ENCODE measurements at regions not wholly inside any gene's neighbourhood (a gene's known extent, or its start where the extent isn't known, plus 50 kb on each side); places are given as distances from the start of the nearest gene placed in this dataset.
"Not testable (repeated sequence)": the region's sequence is repeated elsewhere in the genome, so short reads cannot be mapped to it uniquely, and the experiment has no call there.

DNA sequence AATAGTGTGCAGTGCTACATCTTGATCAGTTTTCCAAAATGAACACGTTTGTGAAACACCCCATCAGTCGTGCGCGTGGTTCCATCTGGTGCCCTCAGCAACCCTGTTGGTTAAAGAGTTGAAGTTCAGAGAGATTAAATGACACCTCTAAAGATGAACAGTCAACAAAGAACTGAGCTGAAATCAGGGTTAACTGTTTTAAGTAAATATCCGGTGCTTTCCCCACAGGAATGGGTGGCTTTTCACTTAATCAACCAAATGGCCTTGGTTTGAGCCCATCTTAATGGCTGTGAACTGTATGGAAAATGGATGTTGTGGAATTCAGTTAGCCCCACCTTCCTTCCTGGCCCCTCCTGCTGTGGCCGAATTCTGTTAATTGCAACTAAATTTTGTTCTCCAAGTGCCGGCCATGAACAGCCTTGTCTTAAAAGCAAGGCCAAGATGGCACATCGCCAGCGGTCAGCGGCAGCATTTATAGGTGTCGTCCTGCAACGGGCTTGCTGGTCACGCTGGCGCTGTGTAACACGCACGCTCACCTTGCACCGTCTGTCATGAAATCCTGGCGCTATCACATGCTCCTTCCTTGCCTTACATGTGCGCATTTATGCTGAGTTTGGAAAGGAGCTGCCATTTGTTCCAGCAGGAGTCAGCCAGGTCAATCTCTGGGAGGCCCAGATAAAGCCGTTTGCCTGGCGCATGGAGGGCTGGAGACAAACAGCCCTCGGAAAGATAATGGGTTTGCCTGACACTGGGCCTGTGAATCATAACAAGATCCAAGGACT, 164.5 kb downstream of the ERMARD start:
- H3K9me3 Mint-ChIP-seq = peaks cover 26% of the 10 kb centered on the region
- TF ChIP-seq GABPB1 (CRISPR knock-in tag; IDR thresholded peaks at IDR 0.05) = no peak
- TF ChIP-seq CTCF (IDR thresholded peaks at IDR 0.05) = no peak
- TF ChIP-seq MXD4 (CRISPR knock-in tag; IDR thresholded peaks at IDR 0.05; ENCODE audit: borderline replicate concordance) = no peak
- no peak for TF ChIP-seq ZNF317 (CRISPR knock-in tag; IDR thresholded peaks at IDR 0.05; ENCODE audit: borderline replicate concordance, low read depth)
- TF ChIP-seq, protein P1, sequence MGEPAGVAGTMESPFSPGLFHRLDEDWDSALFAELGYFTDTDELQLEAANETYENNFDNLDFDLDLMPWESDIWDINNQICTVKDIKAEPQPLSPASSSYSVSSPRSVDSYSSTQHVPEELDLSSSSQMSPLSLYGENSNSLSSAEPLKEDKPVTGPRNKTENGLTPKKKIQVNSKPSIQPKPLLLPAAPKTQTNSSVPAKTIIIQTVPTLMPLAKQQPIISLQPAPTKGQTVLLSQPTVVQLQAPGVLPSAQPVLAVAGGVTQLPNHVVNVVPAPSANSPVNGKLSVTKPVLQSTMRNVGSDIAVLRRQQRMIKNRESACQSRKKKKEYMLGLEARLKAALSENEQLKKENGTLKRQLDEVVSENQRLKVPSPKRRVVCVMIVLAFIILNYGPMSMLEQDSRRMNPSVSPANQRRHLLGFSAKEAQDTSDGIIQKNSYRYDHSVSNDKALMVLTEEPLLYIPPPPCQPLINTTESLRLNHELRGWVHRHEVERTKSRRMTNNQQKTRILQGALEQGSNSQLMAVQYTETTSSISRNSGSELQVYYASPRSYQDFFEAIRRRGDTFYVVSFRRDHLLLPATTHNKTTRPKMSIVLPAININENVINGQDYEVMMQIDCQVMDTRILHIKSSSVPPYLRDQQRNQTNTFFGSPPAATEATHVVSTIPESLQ (CRISPR knock-in tag; IDR thresholded peaks at IDR 0.05) = no peak
- TF ChIP-seq PREB (CRISPR knock-in tag; IDR thresholded peaks at IDR 0.05; ENCODE audit: borderline replicate concordance) = no peak
- TF ChIP-seq RELA (CRISPR knock-in tag; IDR thresholded peaks at IDR 0.05; ENCODE audit: borderline replicate concordance) = no peak
- TF ChIP-seq MAX (CRISPR knock-in tag; IDR thresholded peaks at IDR 0.05) = no peak
- no peak for TF ChIP-seq FOXP1 (CRISPR knock-in tag; IDR thresholded peaks at IDR 0.05; ENCODE audit: borderline replicate concordance)
- no peak for TF ChIP-seq ZNF416 (CRISPR knock-in tag; IDR thresholded peaks at IDR 0.05)
- TF ChIP-seq ZNF281 (CRISPR knock-in tag; IDR thresholded peaks at IDR 0.05) = no peak
- TF ChIP-seq CBFB (CRISPR knock-in tag; IDR thresholded peaks at IDR 0.05; ENCODE audit: low read depth) = no peak
- TF ChIP-seq, protein P2, sequence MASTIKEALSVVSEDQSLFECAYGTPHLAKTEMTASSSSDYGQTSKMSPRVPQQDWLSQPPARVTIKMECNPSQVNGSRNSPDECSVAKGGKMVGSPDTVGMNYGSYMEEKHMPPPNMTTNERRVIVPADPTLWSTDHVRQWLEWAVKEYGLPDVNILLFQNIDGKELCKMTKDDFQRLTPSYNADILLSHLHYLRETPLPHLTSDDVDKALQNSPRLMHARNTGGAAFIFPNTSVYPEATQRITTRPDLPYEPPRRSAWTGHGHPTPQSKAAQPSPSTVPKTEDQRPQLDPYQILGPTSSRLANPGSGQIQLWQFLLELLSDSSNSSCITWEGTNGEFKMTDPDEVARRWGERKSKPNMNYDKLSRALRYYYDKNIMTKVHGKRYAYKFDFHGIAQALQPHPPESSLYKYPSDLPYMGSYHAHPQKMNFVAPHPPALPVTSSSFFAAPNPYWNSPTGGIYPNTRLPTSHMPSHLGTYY (CRISPR knock-in tag; IDR thresholded peaks at IDR 0.05) = no peak
- TF ChIP-seq ZNF425 (CRISPR knock-in tag; conservative IDR thresholded peaks at IDR 0.05) = no peak
- TF ChIP-seq, protein P3, sequence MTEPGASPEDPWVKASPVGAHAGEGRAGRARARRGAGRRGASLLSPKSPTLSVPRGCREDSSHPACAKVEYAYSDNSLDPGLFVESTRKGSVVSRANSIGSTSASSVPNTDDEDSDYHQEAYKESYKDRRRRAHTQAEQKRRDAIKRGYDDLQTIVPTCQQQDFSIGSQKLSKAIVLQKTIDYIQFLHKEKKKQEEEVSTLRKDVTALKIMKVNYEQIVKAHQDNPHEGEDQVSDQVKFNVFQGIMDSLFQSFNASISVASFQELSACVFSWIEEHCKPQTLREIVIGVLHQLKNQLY (CRISPR knock-in tag; IDR thresholded peaks at IDR 0.05) = no peak
- TF ChIP-seq JUN (CRISPR knock-in tag; IDR thresholded peaks at IDR 0.05) = no peak
- ATAC-seq = no peak
- no peak overlapping the region; the same call in 1 of the 2 replicates for H3K27ac Mint-ChIP-seq
- ChIA-PET CTCF (interaction anchor here (1.2 kb wide), 1 partner anchor 84 kb away, joined by 3 read pairs; no protein-coding TSS in a partner anchor), POLR2A (no interaction called here)
- no peak for DNase-seq (ENCODE audit: low spot score)
- no peaks in the 10 kb centered on the region; the same call in 1 of the 2 replicates for H3K27me3 Mint-ChIP-seq (ENCODE audit: low read depth)
- H3K4me1 Mint-ChIP-seq = peaks cover 5% of the 10 kb centered on the region
- H3K4me3 Mint-ChIP-seq = no peak overlapping the region
- no peaks in the 10 kb centered on the region for H3K36me3 Mint-ChIP-seq

- H3K4me1 Mint-ChIP-seq; CTCF ChIA-PET; H3K36me3 Mint-ChIP-seq; H3K27ac Mint-ChIP-seq; H3K27me3 Mint-ChIP-seq (ENCODE audit: low read depth); DNase-seq (ENCODE audit: low spot score); H3K4me3 Mint-ChIP-seq; ATAC-seq: not testable (repeated sequence)
- H3K9me3 Mint-ChIP-seq = peaks cover 22% of the 10 kb centered on the region
- POLR2A ChIA-PET = interaction anchor here (0.6 kb wide), 1 partner anchor 81 kb away, joined by 3 read pairs; no protein-coding TSS in a partner anchor
Measured at GRCh38 chr6:169913745-169914144, 162.3 kb downstream of the ERMARD start.

Data from WTC11 (cell line).